ENCODE measurements at regions not wholly inside any gene's neighbourhood (a gene's known extent, or its start where the extent isn't known, plus 50 kb on each side); places are given as distances from the start of the nearest gene placed in this dataset.

GRCh38 chr6:14851281-14851680 is 394.6 kb upstream of the JARID2 start:
- Histone ChIP-seq H3K27me3 (ENCODE audit: insufficient read depth, low read depth, low read length) (no peaks in the 10 kb centered on the region), H3K9me2 (ENCODE audit: insufficient read depth, low read length) (no peaks in the 10 kb centered on the region), H3K36me3 (ENCODE audit: insufficient read depth, low read length) (no peaks in the 10 kb centered on the region), H4K20me1 (ENCODE audit: insufficient read depth) (no peaks in the 10 kb centered on the region), H3K4me3 (ENCODE audit: low read length) (no peak overlapping the region), H3K4me2 (ENCODE audit: low read length) (no peak overlapping the region), H3K9ac (ENCODE audit: low read length) (no peak overlapping the region), H3K9me3 (ENCODE audit: low read length) (no peaks in the 10 kb centered on the region), H3K79me2 (replicated peaks; ENCODE audit: insufficient read depth, low read length) (no peaks in the 10 kb centered on the region), H3K27ac (ENCODE audit: low read length) (no peak overlapping the region), H3F3A (ENCODE audit: insufficient read depth, low read length, poor library complexity, severe bottlenecking) (no peaks in the 10 kb centered on the region), H2AFZ (ENCODE audit: low read depth, low read length) (no peak overlapping the region)
- no peak for TF ChIP-seq EZH2 (IDR thresholded peaks at IDR 0.05; ENCODE audit: borderline replicate concordance, insufficient read depth, low read length, poor library complexity, severe bottlenecking)
- TF ChIP-seq RAD21 (conservative IDR thresholded peaks at IDR 0.05), result no peak
- no peak for TF ChIP-seq MXI1 (conservative IDR thresholded peaks at IDR 0.05; ENCODE audit: poor library complexity, severe bottlenecking)
- no peak for TF ChIP-seq CTCF (IDR thresholded peaks at IDR 0.05; ENCODE audit: poor library complexity, severe bottlenecking)
- TF ChIP-seq SMC3 (conservative IDR thresholded peaks at IDR 0.05; ENCODE audit: poor library complexity), result no peak
- TF ChIP-seq TAF1 (IDR thresholded peaks at IDR 0.05; ENCODE audit: low read depth), result no peak

GRCh38 chr6:14852375-14852774 is 393.5 kb upstream of the JARID2 start:
- TF ChIP-seq EP300 (conservative IDR thresholded peaks at IDR 0.05; ENCODE audit: poor library complexity, severe bottlenecking) (no peak), REST (IDR thresholded peaks at IDR 0.05; ENCODE audit: borderline replicate concordance) (no peak), RAD21 (conservative IDR thresholded peaks at IDR 0.05) (no peak), TAF1 (IDR thresholded peaks at IDR 0.05; ENCODE audit: low read depth) (no peak), EZH2 (IDR thresholded peaks at IDR 0.05; ENCODE audit: borderline replicate concordance, insufficient read depth, low read length, poor library complexity, severe bottlenecking) (no peak), POLR2AphosphoS5 (IDR thresholded peaks at IDR 0.05) (no peak), CTCF (IDR thresholded peaks at IDR 0.05; ENCODE audit: poor library complexity, severe bottlenecking) (no peak), SMC3 (conservative IDR thresholded peaks at IDR 0.05; ENCODE audit: poor library complexity) (no peak), MXI1 (conservative IDR thresholded peaks at IDR 0.05; ENCODE audit: poor library complexity, severe bottlenecking) (no peak)
- H3K9me3 ChIP-seq (ENCODE audit: low read length), result no peaks in the 10 kb centered on the region
- H3K4me3 ChIP-seq (ENCODE audit: low read length), result no peak overlapping the region

More at GRCh38 chr6:14852375-14852774, 393.5 kb upstream of the JARID2 start:
- Histone ChIP-seq H3K79me2 (replicated peaks; ENCODE audit: insufficient read depth, low read length) (no peaks in the 10 kb centered on the region), H3K27ac (ENCODE audit: low read length) (no peak overlapping the region), H3K36me3 (ENCODE audit: insufficient read depth, low read length) (no peaks in the 10 kb centered on the region), H3F3A (ENCODE audit: insufficient read depth, low read length, poor library complexity, severe bottlenecking) (no peaks in the 10 kb centered on the region), H3K27me3 (ENCODE audit: insufficient read depth, low read depth, low read length) (no peaks in the 10 kb centered on the region), H2AFZ (ENCODE audit: low read depth, low read length) (no peak overlapping the region), H3K9ac (ENCODE audit: low read length) (no peak overlapping the region), H4K20me1 (ENCODE audit: insufficient read depth) (no peaks in the 10 kb centered on the region), H3K4me2 (ENCODE audit: low read length) (no peak overlapping the region), H3K9me2 (ENCODE audit: insufficient read depth, low read length) (no peaks in the 10 kb centered on the region)
